D341Med (cell line): ENCODE measurements at regions not wholly inside any gene's neighbourhood (a gene's known extent, or its start where the extent isn't known, plus 50 kb on each side); places are given as distances from the start of the nearest gene placed in this dataset.
"Not testable (repeated sequence)": the region's sequence is repeated elsewhere in the genome, so short reads cannot be mapped to it uniquely, and the experiment has no call there.

Source experiments
- DNase-seq: peaks from one replicate; pipeline ENCODE4 v3.0.0; 2012; ENCODE audit warnings: low spot score

DNA sequence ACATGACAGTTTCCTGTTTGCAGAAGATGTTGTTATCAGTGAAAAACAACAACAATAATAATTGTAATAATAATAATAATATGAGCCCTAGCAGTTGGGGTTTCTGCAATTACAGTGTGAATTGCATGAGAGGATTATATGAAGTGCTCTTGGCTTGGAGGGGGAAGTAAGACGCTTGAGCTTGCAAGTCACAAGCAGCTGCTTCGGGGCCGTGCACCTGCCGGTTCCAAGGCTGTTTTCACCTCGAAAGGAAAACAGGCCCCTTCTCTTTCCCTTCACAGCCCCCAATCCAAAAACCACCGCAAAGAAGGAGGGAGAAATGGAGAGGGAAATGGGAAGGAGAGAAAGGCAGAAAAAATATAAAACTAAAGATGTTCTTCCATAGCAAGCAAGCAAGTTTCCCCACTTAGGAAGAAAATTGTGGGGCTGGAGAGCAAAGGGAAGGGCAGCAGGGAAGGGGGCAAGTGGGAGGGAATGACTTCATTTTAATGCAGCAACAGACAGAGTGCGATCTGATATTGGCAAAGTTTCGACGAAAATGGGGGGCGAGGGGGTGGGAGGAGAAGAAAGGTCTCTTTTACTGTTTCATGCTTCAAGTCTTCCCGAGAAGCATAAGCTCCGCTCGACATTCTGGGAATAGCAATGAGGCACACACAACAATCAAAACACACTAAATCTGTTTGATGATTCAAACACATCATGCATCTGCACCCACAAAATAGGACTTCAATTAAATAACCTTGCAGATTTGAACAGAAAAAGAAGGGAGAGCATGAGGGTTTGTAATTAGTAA, 284.2 kb upstream of the ATP11B start:
- DNase-seq, result no peak

DNA sequence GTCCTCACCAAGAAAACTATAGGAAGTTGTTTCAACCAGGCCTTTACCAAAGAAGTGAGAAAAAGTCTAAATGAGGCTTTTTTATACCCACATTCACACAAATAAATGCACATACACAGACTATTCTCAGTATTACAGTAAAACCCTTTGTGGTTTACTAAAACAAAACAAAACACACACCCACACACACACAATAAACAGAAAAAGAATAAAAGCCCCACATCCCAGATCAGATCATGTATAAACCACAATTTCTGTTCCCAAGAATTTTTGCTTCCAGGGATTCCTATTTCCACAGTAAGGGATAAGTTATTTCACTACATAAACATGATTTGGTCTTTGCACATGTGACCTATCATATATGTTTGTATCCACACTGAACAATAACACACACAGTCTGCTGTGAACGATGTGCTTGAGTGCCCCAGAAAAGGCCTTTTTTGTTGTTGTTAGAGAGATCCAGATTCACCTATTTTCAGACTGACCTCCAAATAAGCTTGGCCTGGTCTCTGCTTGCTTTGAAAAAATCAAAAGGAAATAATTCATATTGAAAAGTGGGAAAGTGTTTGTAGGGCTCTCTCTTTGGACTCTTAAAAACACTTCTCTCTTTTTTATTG, 283.4 kb upstream of the ATP11B start:
- no peak for DNase-seq

DNA sequence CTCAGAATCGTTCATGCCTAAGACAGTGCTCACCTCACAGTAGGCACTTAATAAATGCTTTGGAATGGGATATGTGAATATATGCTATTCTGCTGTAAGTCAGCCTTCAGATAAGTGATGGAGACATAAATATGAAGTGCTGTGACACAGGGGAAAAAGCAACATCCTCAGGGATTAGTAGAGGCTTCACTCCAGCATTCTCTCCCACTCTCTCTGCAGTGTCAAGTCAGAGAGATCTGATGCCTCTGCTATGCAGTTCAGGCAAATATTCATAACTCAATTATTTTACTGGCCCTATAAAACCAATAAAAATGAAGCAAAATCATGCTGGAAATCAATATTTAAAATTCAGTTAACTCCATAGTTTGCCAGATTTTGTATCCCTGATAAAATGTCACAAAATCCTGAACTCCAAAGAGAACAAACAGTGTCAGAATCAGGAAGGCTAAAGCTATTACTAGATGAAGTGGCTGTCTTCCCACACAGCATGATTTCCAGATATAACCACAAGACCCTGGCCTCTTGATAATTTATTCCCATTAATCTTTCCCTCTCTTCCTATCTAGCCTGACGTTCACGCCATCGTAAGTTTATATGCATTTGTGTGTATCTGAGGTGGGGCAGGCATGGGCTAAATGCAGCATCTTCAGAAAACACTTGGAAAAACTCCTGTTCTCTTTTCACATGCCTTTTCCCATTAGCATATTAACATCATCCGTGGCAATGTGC, 278.9 kb upstream of the ATP11B start:
- DNase-seq, result no peak

DNA sequence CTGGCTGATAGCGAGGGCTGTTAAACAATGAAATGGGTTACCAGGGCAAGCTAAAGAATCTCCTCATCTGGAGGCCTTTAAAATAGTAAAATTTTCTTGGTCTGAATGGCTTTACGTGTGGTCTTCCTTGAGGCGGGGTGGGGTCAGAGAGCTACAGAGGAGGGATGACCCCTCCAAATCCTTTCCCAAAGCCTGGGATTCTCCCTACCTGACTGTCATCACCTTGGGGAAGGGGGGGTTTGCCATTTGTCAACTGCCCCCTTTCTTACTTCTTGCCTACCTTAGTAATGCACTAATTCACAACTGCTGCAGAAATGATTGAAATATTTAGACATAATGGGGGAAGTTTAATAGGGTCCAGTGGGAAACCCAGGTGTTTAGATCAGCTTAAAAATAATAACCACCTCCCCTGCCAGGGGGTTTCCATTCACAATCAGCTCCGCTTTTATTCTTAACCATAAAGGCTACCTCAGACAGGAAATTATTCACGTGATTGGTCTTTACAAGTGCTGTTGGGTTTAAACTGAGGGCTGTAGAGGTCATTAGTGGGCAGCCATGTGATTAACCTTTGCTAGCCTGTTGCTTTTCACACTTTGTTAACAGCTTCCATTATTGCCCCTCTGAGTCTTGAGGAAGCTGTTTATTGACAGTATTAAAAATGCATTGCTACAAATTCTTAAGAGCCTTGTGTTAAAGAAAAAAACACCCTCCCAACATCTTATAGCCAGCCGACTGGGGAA, 276.5 kb upstream of the ATP11B start:
- DNase-seq, result no peak

DNA sequence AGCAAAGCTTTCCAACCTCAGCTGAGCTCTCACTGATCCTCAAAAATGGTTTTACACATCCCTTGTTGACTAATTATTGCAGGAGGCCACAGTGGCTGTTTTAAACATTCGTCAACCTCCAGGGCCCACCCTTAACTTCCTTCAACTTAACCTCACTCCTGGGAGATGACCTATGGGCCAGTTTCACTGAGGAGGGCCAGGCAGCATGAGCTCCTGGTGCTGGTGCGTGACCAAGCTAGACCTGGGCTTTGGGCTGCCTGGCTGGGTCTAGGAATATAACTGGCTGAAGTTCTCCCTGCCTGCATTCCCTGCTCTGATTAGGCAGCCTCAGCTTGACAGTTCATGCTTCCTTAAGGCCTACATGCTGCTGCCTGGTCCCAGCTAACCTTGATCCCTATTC, 273.7 kb upstream of the ATP11B start:
- DNase-seq, result no peak

DNA sequence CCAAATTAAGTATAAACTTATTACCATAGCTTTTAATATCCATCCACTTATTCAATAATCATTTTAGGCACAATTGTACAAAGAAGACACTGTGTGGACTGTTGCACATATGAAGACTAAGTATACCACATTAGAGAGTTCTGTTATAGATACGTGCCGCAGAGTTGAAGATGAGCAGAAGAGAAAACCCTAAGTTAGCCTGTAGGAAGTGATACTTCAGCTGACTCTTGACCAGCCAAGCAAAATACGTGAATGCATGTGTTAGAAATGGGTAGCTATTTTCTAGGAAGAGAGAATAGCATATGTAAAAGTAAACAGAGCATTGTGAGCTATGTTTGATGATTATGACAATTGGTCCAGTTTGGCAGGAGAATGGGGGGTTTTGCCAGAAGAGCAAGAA, 272.0 kb upstream of the ATP11B start:
- DNase-seq, result no peak

DNA sequence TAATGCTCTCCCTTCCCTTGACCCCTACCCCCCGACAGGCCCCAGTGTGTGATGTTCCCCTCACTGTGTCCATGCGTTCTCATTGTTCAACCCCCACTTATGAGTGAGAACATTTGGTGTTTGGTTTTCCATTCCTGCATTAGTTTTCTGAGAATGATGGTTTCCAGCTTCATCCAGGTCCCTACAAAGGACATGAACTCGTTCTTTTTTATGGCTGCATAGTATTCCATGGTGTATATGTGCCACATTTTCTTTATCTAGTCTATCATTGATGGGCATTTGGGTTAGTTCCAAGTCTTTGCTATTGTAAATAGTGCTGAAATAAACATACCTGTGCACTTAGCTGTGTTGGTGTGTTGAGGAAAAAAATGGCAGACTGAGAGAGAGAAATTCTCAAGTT, 269.9 kb upstream of the ATP11B start:
- DNase-seq, result not testable (repeated sequence)

DNA sequence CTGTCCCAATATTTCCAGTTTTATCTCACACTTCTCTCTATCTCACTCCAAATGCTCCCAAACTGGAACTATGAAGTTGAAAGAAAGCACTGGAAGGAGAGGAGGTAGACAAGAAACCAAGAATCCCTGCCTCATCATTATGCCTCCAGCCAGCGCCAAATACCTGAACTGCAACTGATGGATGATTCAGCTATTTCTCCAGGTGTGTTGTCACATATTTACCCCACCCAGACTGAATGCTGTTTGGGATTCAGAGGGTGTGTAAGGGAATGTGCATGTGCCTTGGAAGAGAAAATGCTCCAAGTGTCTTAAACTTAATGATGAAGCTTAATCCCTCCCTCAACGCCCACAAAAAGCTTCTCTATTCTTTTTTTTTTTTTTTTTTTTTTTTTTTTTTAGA, 269.5 kb upstream of the ATP11B start:
- no peak for DNase-seq

DNA sequence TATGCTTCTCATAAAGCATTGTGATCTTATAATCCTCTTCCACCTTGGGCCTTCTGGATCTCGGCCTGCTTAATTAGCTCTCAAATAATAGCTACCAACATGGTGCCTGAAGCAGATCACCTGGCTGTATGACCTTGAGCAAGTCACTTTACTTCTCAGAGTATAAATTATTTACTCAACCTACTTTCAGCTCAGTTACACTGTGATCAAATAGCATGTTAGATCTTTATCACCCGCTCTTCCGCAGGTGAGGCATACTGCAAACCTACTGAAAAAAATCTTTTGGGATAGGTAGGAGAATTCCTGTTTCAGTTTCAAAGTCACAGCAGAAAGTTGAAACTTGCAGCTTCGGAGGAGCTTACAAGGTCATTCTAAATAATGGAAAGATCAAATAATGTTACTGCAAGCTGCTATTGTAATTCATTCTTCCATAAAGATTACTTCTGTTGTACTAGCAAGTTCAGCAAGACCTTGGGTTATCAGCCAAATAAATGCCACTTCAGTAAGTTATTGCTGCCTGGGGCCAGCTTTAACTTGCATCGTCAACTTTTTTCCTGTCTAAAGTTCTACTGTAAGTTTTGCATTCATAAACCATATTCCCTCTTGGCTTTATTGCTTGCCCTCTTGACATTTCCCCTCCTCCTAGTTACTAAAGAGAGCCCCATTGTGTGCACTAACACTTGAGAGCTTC, 268.4 kb upstream of the ATP11B start:
- no peak for DNase-seq

DNA sequence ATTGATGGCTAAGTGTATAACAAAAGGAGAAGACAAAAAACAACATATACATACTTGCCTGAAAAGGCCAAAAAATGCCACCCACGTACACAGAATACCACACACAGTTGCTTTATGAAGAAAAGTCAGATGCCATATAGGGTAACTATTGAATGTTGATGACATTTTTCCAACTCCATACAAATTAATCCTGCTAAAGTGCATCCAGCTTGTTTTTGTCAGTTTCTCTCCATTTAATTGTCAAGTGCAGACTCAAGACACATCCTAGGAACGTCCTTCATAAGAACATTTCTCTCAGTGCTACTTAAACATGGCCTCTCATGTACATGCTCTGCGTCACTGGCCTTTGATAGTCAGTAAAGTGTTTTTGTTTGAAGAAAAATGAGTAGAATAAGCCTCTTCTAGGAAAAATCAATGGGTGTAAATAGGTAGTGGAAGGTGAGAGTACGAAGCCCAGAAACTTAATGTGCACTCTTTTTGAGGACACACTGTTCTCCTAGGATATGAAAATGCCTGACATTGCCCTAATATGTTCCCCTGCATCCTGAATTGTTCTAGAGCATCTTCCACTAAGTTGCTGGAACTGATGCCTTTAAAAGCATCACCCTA, 267.4 kb upstream of the ATP11B start:
- no peak for DNase-seq

DNA sequence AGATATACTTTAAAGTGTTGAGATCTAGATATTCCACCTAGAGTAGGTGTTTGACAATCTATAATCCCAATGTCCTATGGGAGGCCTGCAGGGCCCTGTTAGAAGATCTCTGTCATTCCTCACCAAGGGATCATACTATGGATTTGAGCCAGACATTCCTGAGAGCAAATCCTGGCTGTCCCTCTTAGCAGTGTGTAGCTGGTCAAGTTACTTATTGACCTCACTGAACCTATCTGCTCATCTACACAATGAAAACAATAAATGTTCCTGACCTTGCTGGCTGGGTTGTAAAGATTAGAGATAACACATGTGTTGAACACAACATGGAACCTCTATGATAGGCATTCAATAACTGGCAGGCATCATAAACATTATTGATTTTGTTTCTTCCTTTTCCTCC, 265.6 kb upstream of the ATP11B start:
- DNase-seq, result no peak

DNA sequence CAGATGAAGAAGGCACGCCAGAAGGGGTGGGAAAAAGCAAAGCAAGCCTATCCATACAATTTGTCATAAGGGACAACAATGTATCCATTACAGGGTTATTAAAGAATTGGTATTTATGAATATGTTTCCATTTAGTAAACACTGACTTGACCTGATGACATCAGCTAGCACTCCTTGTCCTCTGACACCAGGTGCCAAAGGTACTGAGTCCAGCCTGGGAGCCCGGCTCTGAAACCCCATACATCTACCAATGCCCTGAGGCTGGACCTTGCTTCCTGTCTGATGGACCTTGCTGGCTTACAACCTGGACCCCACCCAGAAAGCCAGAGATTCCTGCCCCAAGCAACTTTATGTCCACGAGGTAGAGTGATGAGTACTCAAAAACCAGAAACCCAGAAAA, 263.0 kb upstream of the ATP11B start:
- DNase-seq, result no peak

DNA sequence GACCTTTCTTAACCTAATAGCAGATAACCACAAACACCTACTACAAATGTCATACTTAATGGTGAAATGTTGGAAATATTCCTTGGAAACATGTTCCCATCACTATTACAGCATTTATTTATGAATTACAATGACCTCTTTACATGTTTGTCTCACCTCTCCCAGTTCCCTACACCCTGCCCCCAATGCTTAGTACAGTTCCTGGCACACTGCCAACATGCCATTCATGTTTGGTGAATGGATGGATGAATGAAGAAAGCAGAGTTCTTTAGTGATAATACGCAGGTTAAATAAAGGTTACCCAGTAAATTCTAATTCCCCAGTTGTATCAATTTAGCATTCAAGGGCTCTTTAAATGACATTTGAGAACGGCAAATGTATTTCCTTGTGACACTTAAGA, 259.9 kb upstream of the ATP11B start:
- DNase-seq, result no peak

DNA sequence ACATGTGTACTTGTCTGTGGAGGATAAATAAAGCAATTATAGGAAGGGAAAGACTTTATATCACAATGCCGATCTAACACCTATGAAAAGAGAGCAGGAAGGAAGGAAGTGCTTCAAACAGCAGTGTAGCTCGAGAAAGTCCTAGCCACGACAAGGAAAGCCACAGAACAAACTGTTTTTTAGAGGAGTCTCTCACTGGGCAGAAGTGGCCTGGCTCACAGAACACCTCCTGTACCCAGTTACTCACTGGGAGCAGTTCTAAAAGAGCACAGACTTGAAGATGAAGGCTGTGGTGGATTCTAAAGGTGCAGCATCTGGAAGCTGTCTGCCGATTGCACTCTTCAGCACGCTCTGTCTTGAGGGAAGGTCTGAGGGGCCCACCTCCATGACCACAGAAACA, 248.8 kb upstream of the ATP11B start:
- DNase-seq, result no peak

DNA sequence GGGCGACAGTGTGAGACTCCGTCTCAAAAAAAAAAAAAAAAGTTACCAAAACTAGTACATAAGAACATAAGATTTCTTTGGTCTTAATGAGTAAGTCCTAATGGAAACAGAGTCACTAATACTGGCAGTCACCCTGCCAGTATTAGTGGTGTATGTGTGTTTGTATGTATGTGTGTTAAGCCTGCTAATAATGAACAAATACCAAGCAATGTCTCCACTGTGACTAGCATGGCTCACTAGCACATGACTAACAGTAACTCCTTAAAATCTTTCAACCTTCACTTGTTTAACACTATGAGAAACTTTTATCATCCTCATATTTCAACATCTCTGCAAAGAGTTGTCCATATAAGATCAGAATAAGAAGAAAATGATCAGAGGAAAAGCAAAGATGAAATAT, 231.0 kb upstream of the ATP11B start:
- no peak for DNase-seq

DNA sequence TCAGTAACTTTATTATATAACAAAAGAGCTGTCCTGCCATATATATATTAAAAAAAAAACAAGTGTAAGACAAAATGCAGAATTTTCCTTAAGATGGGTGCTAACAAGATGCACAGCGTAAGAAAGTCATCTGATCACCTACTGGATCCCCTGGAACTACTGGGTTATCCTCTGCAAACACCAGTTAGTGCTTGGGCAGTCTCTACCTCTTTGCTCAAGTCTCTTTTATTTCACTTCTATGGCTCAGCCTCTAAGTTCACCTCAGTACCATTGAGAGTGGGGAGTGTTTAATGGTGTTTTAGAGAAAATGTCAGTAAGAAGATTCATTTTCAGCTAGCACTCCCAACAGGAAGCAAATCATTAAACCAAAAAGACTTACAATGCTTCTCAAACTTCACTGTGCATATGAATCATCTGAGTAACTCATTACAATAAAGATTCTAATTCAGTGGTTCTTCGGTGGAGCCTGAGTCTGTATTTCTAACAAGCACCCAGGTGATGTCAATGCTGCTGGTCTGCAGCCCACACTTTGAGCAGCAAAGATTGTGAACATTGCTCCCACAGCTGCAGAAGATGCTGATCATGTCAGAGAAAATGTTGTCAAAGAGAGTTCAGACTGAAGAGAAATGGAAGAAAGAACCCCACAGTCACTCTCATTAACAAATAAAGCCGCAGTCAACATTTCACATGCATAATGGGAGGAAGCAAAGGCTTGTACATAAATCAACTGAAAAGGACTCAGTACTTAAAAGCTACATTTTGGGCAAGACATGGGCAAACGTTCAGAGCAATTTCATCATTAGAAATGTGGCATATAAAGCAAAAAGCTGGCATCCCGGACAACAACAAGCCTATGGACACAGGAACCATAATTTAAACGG, 227.1 kb upstream of the ATP11B start:
- no peak for DNase-seq

DNA sequence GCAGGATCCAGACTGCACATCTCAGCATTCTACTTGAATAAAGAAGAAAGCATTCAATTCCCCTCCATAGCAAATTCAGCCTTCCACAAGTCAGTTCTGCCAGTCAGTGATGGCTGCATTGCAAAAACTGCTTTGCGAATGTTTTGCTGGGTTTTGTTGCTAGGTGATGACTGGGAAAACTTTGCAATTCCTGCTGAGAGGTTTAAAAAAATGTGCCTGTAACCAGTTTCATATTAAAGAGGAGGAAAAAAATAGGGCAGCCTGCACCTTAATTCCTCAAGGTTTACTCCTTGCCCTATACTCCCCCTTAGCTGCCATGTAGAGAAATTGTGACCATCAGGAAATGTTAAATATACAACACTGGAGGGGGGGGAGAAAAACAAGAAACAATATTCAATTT, 225.6 kb upstream of the ATP11B start:
- DNase-seq, result no peak

DNA sequence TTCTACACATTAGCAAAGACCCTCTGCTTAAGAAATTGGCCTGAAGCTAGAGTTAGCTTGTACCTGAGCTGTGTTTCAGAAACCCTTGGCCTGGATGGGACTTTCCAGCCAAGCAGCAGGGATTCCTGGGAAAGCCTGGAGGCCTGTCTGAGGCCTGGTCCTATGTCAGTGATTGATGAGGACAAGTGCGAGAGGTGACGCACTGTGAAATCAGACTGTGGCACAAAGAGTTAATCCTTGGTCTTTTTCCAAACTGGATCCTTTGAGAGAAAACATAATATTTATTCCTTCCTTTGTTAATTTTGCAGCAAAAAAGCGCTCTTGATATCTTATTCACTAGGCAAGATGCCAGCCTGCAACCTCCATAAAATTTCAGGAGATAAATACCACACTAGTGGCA, 225.0 kb upstream of the ATP11B start:
- no peak for DNase-seq

DNA sequence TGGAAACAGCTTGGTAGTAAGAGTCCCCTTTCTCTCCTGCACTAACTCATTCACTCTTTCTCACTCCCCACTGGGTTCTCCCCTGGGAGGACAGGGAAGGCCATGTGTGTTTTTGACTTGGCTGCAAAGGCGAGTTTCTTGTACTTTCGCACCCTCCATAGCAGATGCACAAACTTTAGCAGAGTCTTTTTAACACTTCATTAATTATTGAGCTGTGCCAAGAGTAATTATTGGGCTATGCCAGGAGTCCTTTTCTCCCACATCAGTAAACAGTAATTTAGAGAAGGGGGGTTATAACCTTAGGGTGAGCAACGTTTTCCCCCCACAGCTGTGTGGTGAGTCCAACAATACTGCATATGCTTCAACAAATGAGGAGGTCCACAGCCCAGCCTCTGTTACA, 224.4 kb upstream of the ATP11B start:
- no peak for DNase-seq

DNA sequence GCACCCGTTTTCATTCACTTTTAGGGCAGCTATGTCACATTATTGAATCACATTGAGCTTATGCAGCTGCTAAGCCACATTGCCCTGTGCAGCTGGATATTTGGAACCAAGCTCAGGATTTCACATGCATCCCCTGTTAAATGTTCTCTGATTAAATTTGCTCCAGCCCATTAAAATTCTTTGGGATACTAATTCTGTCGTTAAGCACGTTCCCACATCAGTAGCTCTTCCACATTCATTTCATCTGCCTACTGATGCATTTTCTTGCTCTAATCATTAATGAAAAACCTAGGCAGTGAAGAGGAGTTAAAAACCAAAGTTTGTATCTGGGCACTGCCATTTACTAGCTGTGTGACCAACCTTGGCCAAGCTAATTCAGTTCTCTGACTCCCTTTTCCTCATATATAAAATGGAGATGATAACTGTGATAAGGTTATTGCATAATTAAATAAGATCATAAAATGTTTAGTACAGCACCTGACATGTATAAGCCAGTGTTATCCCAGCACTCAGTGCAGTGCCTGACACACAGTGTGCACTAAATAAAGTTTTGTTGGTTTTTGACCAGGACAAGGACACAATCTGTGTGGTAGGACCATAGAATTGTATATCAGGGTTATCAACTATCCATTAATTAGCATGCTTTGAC, 222.2 kb upstream of the ATP11B start:
- DNase-seq, result no peak
